Neuronal stem cell (in vitro differentiated cells): ENCODE measurements at regions not wholly inside any gene's neighbourhood (a gene's known extent, or its start where the extent isn't known, plus 50 kb on each side); places are given as distances from the start of the nearest gene placed in this dataset.

ENCODE experiments used
- DNase-seq: peaks from one replicate; pipeline ENCODE4 v3.0.0-alpha.2; 2013; ENCODE audit warnings: low spot score
- H2AFZ ChIP-seq: one replicate; pipeline ENCODE4 v1.6.1; 2013; ENCODE audit warnings: mild to moderate bottlenecking, low read length, inconsistent platforms
- H2AK5ac ChIP-seq: 2 replicates; pipeline ENCODE4 v1.6.1; 2013; ENCODE audit warnings: low read depth, mild to moderate bottlenecking, inconsistent platforms, low read length, moderate library complexity, mixed read lengths
- H2BK120ac ChIP-seq: 2 replicates; pipeline ENCODE4 v1.6.1; 2013; ENCODE audit warnings: low read depth, mild to moderate bottlenecking, inconsistent platforms, low read length, moderate library complexity, mixed read lengths
- H2BK12ac ChIP-seq: one replicate; pipeline ENCODE4 v1.6.1; 2013; ENCODE audit warnings: low read length, inconsistent platforms
- H2BK15ac ChIP-seq: 2 replicates; pipeline ENCODE4 v1.6.1; 2013; ENCODE audit warnings: mild to moderate bottlenecking, low read length, inconsistent platforms, mixed read lengths
- H2BK5ac ChIP-seq: one replicate; pipeline ENCODE4 v1.6.1; 2013; ENCODE audit warnings: inconsistent platforms, mild to moderate bottlenecking, low read length, moderate library complexity
- H3K14ac ChIP-seq: one replicate; pipeline ENCODE4 v1.6.1; 2013; ENCODE audit warnings: low read length, inconsistent platforms
- H3K18ac ChIP-seq: 2 replicates; pipeline ENCODE4 v1.6.1; 2013; ENCODE audit warnings: low read length, inconsistent platforms
- H3K23ac ChIP-seq: 2 replicates; pipeline ENCODE4 v1.6.1; 2013; ENCODE audit warnings: low read depth, mild to moderate bottlenecking, mixed read lengths, low read length, inconsistent platforms; ENCODE audit not compliant: poor library complexity
- H3K27ac ChIP-seq: replicated peaks from 3 replicates; pipeline ENCODE4 v1.5.1; 2013; ENCODE audit warnings: low read length, inconsistent platforms
- H3K27me3 ChIP-seq, 3 experiments: 2 replicates each; pipeline ENCODE4 v1.6.1; 2013; ENCODE audit warnings: low read length in 3 of 3, mild to moderate bottlenecking in 2 of 3, inconsistent platforms in 1 of 3, low read depth in 1 of 3, mixed read lengths in 1 of 3, moderate library complexity in 1 of 3; ENCODE audit not compliant: control insufficient read depth in 3 of 3, insufficient read depth in 3 of 3
- H3K36me3 ChIP-seq, 2 donors: replicated peaks in 1 of 2; 2 replicates each; pipeline ENCODE4 v1.6.1; 2013; ENCODE audit warnings: low read length in 2 of 2; ENCODE audit not compliant: control insufficient read depth in 2 of 2, insufficient read depth in 2 of 2
- H3K4ac ChIP-seq: 2 replicates; pipeline ENCODE4 v1.6.1; 2013; ENCODE audit warnings: inconsistent platforms, mild to moderate bottlenecking, low read length, moderate library complexity
- H3K4me1 ChIP-seq, 2 donors: 1 replicate in 1 of 2; 2 replicates in 1 of 2; pipeline ENCODE4 v1.6.1; 2013; ENCODE audit warnings: low read length in 2 of 2, low read depth in 1 of 2; ENCODE audit not compliant: control insufficient read depth in 2 of 2, insufficient read depth in 1 of 2
- H3K4me2 ChIP-seq: one replicate; pipeline ENCODE4 v1.6.1; 2013; ENCODE audit warnings: mild to moderate bottlenecking, low read length, inconsistent platforms; ENCODE audit not compliant: insufficient read depth, poor library complexity, severe bottlenecking
- H3K4me3 ChIP-seq, 2 donors: 2 replicates each; pipeline ENCODE4 v1.5.1; 2013; ENCODE audit warnings: low read length in 2 of 2, mild to moderate bottlenecking in 2 of 2, inconsistent platforms in 1 of 2, moderate library complexity in 1 of 2
- H3K79me1 ChIP-seq: one replicate; pipeline ENCODE4 v1.6.1; 2013; ENCODE audit warnings: low read depth, mild to moderate bottlenecking, inconsistent platforms, low read length, moderate library complexity
- H3K9ac ChIP-seq: one replicate; pipeline ENCODE4 v1.6.1; 2013; ENCODE audit warnings: mild to moderate bottlenecking, low read depth, low read length, inconsistent platforms; ENCODE audit not compliant: poor library complexity
- H3K9me3 ChIP-seq, 2 donors: replicated peaks in 1 of 2; 2 replicates each; pipeline versions ENCODE3 to v1.6.1; 2013; ENCODE audit warnings: low read length in 2 of 2, mild to moderate bottlenecking in 2 of 2, inconsistent platforms in 1 of 2, low read depth in 1 of 2, mixed read lengths in 1 of 2, moderate library complexity in 1 of 2; ENCODE audit not compliant: control insufficient read depth in 2 of 2, insufficient read depth in 1 of 2
- H4K8ac ChIP-seq: one replicate; pipeline ENCODE4 v1.6.1; 2013; ENCODE audit warnings: low read depth, mild to moderate bottlenecking, inconsistent platforms, low read length, moderate library complexity
- H4K91ac ChIP-seq: one replicate; pipeline ENCODE4 v1.6.1; 2013; ENCODE audit warnings: low read length, low read depth, mild to moderate bottlenecking, inconsistent platforms; ENCODE audit not compliant: poor library complexity
- WGBS, 2 donors: extraction: QIAGEN DNeasy Blood & Tissue Kit; methylation state at CpG; one replicate each; pipeline ENCODE4 v1.1.7; 2013; ENCODE audit warnings: missing lambda C conversion rate in 2 of 2, mixed read lengths in 1 of 2; ENCODE audit not compliant: insufficient read length in 2 of 2, insufficient replicate concordance in 1 of 2; ENCODE audit errors: extremely low coverage in 2 of 2; 5-methylcytosine and 5-hydroxymethylcytosine counted together

DNA sequence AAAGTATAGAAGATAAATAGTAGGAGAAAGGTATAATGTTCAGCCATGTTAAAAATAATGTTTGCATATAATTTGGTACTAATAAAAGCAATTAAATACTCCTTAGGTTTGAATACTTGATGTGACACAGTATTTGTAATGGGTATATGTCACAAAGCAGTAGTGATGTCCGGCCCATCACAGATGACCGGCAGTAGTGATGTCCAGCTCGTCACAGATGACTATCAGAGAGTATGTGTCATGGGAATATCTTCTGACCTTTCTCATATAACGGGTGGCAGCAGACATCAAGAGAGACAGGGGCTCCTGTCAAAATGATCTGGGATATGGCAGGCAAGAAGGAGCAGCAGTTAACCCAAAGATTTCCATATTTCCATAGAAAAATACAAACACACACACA lies 477.4 kb upstream of the KLF6 start:
- H3K27ac ChIP-seq: no peak overlapping the region
- H2BK120ac ChIP-seq: no peak overlapping the region
- no peaks in the 10 kb centered on the region for H3K27me3 ChIP-seq
- no peaks in the 10 kb centered on the region for H3K36me3 ChIP-seq
- WGBS, 2 donors: no CpG with 5 or more reads among the region's 4 CpGs
- no peak for DNase-seq
- no peak overlapping the region for H2BK12ac ChIP-seq
- H3K9ac ChIP-seq: no peak overlapping the region
- H3K4me3 ChIP-seq: no peak overlapping the region
- H3K4me1 ChIP-seq: peaks cover 0 to 3% of the 10 kb centered on the region in 2 donors
- no peak overlapping the region for H2AFZ ChIP-seq
- no peak overlapping the region for H4K8ac ChIP-seq
- H2BK15ac ChIP-seq: no peak overlapping the region
- H3K4ac ChIP-seq: no peak overlapping the region
- H2AK5ac ChIP-seq: no peak overlapping the region
- no peak overlapping the region for H3K14ac ChIP-seq
- H3K9me3 ChIP-seq: no peaks in the 10 kb centered on the region
- H3K23ac ChIP-seq: no peak overlapping the region
- no peak overlapping the region for H2BK5ac ChIP-seq
- H3K4me2 ChIP-seq: no peak overlapping the region
- H3K79me1 ChIP-seq: no peaks in the 10 kb centered on the region
- no peak overlapping the region for H3K18ac ChIP-seq
- H4K91ac ChIP-seq: no peak overlapping the region

DNA sequence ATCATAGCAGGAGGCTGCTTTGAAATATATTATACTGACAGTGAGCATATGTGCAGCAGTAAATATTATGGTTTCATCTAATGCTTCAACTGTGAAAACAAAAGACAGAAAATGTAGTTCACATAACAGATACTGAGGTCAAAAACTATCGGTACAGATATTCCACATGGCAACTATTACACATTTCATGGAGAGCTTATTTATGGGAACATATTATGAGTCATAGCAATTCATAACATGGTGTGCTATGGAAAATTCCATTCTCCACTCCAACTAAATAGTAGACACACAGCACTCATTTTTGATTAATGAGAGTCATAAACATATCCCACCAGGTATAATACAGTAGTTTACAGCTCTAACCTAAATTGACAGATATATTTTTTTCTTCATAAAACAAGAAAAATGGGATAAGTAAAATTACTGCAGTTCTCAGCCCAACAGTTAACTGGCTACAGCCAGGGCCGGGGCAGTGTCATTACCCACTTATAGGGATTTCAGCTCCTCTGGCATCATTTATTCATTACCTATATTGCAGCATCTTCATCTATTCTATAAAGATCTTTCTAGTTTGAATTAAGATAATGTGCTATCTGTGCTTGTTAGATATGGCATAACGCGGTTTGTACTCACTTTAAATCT lies 475.6 kb upstream of the KLF6 start:
- no peaks in the 10 kb centered on the region for H3K79me1 ChIP-seq
- peaks cover 0 to 2% of the 10 kb centered on the region in 2 donors for H3K9me3 ChIP-seq
- WGBS, 2 donors: no CpG with 5 or more reads among the region's 4 CpGs
- no peak overlapping the region for H3K4ac ChIP-seq
- no peaks in the 10 kb centered on the region for H3K27me3 ChIP-seq
- no peaks in the 10 kb centered on the region for H3K36me3 ChIP-seq
- no peak overlapping the region for H2AK5ac ChIP-seq
- no peak overlapping the region for H2BK15ac ChIP-seq
- H3K9ac ChIP-seq: no peak overlapping the region
- H3K18ac ChIP-seq: no peak overlapping the region
- no peak overlapping the region for H3K23ac ChIP-seq
- no peak overlapping the region for H2BK12ac ChIP-seq
- H4K8ac ChIP-seq: no peak overlapping the region
- DNase-seq: no peak
- H3K4me1 ChIP-seq: peaks cover 0 to 3% of the 10 kb centered on the region in 2 donors
- H3K4me2 ChIP-seq: no peak overlapping the region
- H3K4me3 ChIP-seq: no peak overlapping the region
- H2BK120ac ChIP-seq: no peak overlapping the region
- H3K14ac ChIP-seq: no peak overlapping the region
- no peak overlapping the region for H2AFZ ChIP-seq
- no peak overlapping the region for H2BK5ac ChIP-seq
- H4K91ac ChIP-seq: no peak overlapping the region
- no peak overlapping the region for H3K27ac ChIP-seq

DNA sequence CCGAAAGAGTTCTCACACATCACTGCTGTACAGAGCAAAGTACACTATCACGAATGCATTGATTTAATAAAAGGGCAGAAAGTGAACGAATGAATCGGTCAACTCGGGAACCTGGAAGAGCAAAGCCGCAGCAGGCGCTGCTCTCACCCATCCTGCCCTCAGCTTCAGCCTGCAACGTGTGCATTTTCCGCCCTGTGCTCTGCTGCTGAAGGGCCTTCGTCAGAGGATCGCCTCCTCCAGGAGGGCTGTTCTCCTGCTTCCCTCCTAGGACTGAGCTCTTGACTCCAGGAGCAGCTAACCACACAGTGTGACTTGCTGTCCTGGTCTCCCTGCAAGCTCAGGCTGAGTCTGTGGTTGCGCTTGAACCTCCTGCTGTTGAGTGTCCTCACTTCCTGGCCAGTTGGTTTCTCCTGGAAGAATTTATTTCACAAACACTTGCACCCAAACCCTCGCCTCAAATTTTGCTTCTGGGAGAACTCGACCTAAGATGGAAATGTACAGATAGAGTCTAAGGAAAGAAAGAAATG lies 473.0 kb upstream of the KLF6 start:
- H2BK15ac ChIP-seq: no peak overlapping the region
- no peak for DNase-seq
- peaks cover 3 to 5% of the 10 kb centered on the region in 2 donors for H3K9me3 ChIP-seq
- H3K79me1 ChIP-seq: no peaks in the 10 kb centered on the region
- H3K14ac ChIP-seq: no peak overlapping the region
- no peak overlapping the region for H4K8ac ChIP-seq
- H3K4ac ChIP-seq: no peak overlapping the region
- H3K4me2 ChIP-seq: no peak overlapping the region
- H2AK5ac ChIP-seq: no peak overlapping the region
- no peak overlapping the region for H3K4me3 ChIP-seq
- no peak overlapping the region for H3K27ac ChIP-seq
- no peak overlapping the region for H3K9ac ChIP-seq
- WGBS, 2 donors: no CpG with 5 or more reads among the region's 14 CpGs
- H2AFZ ChIP-seq: no peak overlapping the region
- H3K18ac ChIP-seq: peak overlapping the region; percentile 79
- no peak overlapping the region for H2BK12ac ChIP-seq
- H3K23ac ChIP-seq: no peak overlapping the region
- H4K91ac ChIP-seq: no peak overlapping the region
- H2BK5ac ChIP-seq: no peak overlapping the region
- H2BK120ac ChIP-seq: no peak overlapping the region
- no peaks in the 10 kb centered on the region for H3K27me3 ChIP-seq
- H3K36me3 ChIP-seq: no peaks in the 10 kb centered on the region
- no peaks in the 10 kb centered on the region for H3K4me1 ChIP-seq

DNA sequence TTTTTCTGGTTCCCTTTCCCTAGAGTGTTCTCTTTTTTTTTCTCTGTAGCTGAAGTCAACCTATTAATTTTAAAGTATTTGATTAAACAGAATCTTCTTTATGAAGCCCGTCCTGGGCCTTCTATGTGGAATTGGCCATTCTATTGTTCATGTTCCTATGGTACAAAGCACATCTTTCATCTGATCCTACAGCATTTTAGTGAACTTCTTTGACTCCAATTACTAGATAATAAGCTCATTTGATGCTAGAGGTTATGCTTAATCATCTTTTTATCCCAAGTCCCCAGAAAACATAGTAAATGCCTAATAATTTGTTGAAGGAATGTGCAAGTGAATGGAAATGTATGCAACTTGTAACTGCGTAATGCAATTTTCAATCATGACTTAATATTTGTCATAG lies 472.0 kb upstream of the KLF6 start:
- DNase-seq: no peak
- no peak overlapping the region for H3K27ac ChIP-seq
- no peak overlapping the region for H3K18ac ChIP-seq
- no peak overlapping the region for H2BK5ac ChIP-seq
- no peaks in the 10 kb centered on the region for H3K27me3 ChIP-seq
- no peak overlapping the region for H3K14ac ChIP-seq
- WGBS, 2 donors: no CpG with 5 or more reads among the region's 2 CpGs
- no peak overlapping the region for H3K4ac ChIP-seq
- no peak overlapping the region for H4K91ac ChIP-seq
- no peak overlapping the region for H2AK5ac ChIP-seq
- H4K8ac ChIP-seq: no peak overlapping the region
- H3K23ac ChIP-seq: no peak overlapping the region
- H2BK15ac ChIP-seq: no peak overlapping the region
- H2AFZ ChIP-seq: no peak overlapping the region
- no peak overlapping the region for H2BK120ac ChIP-seq
- no peaks in the 10 kb centered on the region for H3K4me1 ChIP-seq
- H3K9me3 ChIP-seq: peaks cover 3 to 5% of the 10 kb centered on the region in 2 donors
- no peak overlapping the region for H2BK12ac ChIP-seq
- no peak overlapping the region for H3K4me2 ChIP-seq
- H3K36me3 ChIP-seq: no peaks in the 10 kb centered on the region
- no peak overlapping the region for H3K4me3 ChIP-seq
- no peaks in the 10 kb centered on the region for H3K79me1 ChIP-seq
- H3K9ac ChIP-seq: no peak overlapping the region
